HG03378 (cell line): ENCODE measurements at regions not wholly inside any gene's neighbourhood (a gene's known extent, or its start where the extent isn't known, plus 50 kb on each side); places are given as distances from the start of the nearest gene placed in this dataset.

Source experiments
- ATAC-seq: cut with Tn5 transposase; IDR thresholded peaks from one replicate; pipeline ENCODE4 v1.9.1; 2021; ENCODE audit warnings: mild to moderate bottlenecking, moderate library complexity; ENCODE audit not compliant: unreplicated experiment

DNA sequence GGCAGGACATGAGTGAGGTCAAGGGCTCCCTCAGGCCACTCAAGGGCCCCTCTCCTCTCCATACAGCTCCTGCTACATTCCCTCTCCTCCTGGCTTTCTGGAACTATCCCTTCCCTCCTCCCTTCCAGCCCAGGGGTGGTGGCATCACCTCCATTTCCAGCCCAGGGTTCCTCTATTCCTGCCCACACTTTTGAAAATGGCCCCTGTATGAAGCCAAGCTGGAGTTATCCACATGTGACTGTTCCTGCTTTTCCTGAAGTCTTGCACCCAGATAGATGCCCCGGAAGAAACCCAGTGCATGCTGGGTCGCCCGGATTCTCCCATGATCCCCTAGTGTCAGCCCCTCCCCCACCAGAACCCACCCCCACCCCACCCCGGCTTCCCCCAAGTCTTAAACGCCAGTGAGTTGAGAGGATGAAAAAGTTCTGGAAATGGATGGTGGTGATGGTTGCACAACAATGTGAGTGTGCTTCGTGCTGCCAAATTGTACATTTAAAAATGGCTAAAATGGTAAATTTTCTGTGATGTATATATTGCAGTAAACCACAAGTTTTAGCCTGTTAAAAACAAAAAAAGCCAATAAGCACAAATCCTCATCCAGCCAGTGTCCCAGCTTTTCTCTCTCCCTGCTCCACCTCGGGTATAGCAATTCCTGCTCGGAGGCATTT lies 136.9 kb downstream of the SCARB1 start:
- no peak for ATAC-seq

DNA sequence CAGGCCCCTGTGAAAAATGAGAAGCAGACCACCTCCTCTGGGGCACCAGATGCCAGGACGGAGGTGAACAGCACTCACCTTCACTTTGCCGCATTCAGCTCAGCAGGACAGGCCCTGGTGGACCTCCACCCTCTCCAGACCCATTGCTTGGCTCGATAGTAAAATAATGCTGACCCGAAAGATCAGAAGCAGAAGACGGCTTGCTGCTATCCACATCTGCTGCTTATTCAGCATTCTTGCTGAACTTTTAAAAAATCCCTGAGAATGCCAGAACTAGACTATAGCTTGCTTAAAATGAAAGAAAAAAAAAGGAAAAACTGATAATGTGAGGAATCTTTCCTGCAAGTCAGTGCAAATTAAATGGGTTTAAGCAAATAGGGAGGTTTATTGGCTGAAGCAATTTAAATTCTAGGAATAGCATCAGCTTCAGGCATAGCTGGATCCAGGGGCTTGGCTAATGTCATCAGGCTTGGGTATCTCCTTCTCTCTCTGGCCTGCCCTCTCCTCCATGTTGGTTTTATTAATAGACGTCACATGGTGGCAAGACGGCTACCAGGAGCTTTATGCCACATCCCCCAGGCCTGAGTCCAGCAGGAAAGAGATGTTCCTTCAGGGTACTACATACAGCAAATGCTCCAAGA lies 137.9 kb downstream of the SCARB1 start:
- ATAC-seq: no peak

DNA sequence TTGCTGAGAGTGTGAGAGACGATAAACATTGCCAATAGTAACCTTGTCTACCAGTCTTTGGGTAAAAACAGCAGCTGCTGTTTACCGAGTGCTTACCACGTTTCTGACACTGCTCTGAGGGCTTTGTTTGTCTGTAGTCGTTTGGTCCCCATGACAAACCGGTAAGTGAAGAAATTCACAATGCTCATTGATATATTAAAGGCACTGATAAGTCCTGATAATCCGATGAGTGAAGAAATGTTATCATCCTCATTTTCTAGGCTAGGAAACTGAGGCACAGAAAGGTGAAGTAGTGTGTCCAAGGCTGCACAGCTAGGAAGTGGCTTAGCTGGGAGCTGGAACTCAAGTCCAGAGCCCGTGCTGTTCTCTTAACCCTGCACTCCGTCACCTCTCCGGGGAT lies 138.6 kb downstream of the SCARB1 start:
- no peak for ATAC-seq

DNA sequence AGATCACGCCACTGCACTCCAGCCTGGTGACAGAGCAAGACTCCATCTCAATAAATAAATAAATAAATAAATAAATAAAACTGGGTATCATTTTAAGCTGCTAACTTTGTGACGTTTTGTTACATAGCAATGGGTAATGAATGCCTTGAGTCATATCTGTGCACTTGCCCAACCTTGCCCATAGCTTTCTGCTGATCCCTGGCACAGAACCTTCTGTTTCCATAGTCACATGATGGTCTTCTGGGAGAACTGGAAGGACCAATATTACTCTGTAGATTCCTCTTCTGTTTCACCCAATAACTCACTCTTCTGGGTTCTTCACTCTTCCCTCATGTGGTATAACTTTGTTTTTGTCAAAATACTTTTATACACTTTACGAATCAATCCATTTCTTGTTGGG lies 140.8 kb downstream of the SCARB1 start:
- no peak for ATAC-seq

DNA sequence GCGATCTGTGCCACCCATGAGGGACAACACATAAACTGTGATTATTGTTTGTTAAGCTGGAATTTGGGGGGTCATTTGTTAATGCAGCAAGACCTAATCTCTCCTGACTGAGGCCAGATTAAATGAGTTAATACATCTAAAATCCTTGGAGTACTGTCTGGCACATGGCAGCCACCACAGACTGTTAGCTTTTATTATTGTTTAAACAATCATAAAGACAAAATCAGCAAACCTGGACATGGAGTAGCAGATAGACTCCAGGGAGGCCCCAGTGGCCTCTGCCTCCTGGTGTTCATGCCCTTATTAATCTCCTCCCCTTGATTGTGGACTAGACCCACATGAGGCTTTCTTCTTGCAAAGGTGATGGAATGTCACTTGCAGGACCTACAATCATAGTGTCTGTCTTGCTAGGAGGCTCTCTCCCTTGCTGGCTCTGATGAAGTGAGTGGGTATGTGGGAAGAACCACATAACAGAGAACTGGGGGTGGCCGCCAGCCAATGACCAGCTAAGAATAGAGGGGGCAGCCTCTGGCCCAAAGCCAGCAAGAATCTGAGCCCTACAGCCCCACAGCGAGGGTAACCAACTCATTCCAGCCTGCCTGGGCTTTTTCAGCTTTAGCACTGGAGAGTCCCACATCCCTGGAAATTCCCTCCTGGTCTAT lies 142.0 kb downstream of the SCARB1 start:
- ATAC-seq: no peak

DNA sequence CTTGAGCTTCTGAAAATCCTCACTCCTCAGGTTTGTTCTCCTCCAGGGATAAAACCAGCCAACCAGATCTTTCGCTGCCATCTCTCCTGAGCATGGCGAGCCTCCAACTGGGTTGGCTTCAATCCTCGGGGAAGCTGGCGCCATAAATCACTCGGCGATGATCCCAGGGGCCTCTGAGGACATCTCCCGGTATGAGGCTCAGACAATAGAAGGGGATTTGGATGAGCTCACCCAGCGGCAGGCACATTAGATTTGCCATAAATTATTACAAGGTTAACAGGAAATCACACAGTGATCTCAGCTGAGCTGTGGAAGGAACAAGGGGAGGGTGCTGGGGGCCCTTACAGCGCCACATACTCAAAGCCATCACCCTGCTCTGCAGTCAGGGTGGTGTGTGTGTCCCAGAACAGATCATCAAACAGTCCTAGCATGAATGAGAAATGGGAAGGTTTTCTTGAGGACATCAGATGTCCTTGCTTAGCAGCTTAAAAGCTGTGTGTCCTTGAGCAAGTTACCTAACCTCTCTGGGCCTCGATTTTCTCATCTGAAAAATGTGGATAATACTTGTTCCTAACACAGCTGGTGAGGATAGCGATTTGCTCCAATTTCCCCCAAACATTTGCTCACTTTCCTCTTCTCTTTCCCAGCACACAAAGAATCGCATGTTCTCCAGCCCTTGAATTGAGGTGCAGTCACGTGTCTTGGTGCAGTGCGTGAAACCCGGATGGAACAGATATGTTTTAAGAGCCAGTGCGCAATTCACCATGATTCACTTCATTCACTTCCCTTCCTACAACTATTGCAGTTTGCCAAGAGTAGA lies 142.8 kb downstream of the SCARB1 start:
- no peak for ATAC-seq

DNA sequence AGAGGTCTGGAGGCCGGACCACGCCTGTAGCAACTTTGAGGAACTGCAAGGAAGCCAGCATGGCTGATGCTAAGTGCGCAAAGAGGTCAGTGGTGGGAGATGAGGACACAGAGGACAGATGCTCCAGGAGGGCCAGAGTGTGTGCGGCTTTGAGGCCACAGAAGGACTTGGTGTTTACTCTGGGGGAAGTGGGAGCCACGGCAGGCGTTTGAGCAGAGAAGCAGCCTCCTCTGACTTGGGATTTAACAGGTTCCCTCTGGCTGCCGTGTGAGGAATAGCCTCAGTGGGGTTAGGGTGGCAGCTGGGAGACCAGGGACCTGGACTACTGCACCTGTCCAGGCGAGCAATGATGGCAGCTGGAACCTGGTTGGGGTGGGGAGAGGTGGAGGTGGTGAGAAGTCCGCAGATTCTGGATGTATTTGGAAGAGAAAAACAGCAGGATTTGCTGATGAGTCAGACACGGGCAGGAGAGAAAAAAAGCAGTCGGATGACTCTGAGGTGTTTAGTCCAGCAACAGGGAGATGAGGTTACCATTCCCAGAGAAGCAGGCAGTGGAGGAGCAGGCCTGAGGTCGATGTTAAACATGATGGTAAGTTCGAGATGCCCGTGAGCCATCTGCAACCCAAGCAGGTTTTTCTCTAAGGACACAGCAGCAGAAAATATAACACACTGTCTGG lies 143.5 kb downstream of the SCARB1 start:
- no peak for ATAC-seq

DNA sequence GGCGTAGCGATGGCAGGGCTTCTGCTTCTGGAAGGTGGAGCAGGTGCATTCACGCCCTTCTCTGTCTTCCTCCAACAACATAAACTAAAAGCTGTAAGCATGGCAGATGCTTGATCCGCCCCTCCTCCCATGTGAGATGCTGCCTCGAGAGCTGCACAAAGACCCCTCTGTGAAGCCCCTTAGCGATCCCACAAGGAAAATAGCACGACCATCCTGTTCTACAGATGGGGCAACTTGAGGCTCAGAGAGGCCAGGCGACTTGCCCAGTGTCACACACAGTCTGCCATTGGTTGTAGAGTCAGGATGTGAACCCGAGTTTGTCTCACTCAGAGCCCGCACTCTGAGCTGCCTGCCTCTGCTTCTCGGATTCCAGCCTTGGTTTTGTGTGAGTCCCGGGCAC lies 144.4 kb downstream of the SCARB1 start:
- no peak for ATAC-seq

DNA sequence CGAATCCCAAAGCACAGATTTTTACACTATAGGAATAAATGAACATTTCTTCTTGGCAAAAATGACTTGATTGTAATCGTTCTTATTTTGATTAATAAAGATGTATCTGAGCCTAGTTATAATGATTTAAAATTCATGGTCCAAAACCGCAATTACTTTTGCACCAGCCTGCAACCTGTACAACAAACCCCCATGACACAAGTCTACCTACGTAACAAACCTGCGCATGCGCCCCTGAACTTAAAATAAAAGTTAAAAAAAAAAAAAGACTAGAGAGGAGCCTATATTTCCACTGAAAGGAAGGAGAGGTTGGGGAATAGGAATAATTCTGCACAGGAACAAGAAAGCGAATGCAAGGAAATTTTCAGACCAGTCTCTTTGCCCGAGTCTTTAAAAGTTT lies 145.2 kb downstream of the SCARB1 start:
- no peak for ATAC-seq

DNA sequence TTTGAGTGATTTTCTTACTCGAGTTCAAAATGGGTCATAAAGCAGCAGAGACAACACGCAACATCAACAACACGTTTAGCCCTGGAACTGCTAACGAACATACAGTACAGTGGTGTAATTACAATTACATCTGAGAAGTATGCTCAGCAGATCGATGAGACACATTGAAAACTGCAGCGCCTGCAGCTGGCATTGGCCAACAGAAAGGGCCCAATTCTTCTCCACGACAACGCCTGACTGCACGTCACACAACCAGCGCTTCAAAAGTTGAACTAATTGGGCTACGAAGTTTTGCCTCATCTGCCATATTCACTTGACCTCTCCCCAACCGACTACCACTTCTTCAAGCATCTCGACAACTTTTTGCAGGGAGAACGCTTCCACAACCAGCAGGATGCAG lies 145.6 kb downstream of the SCARB1 start:
- ATAC-seq: no peak

DNA sequence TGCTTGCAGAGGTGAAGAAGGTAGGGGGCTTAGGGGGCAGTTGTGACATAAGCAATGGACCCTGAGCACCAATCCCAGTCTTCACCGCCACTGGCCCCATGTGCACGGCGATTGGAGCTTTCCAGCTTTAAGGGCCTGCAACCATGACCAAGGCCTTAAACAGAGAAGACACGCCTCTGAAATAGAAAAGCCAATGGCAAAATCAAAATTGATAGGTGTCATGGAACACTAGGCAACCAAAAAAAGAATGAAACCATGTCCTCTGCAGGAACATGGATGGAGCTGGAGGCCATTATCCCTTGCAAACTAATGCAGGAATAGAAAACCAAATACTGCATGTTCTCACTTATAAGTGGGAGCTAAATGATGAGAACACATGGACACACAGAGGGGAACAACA lies 146.3 kb downstream of the SCARB1 start:
- ATAC-seq: no peak

DNA sequence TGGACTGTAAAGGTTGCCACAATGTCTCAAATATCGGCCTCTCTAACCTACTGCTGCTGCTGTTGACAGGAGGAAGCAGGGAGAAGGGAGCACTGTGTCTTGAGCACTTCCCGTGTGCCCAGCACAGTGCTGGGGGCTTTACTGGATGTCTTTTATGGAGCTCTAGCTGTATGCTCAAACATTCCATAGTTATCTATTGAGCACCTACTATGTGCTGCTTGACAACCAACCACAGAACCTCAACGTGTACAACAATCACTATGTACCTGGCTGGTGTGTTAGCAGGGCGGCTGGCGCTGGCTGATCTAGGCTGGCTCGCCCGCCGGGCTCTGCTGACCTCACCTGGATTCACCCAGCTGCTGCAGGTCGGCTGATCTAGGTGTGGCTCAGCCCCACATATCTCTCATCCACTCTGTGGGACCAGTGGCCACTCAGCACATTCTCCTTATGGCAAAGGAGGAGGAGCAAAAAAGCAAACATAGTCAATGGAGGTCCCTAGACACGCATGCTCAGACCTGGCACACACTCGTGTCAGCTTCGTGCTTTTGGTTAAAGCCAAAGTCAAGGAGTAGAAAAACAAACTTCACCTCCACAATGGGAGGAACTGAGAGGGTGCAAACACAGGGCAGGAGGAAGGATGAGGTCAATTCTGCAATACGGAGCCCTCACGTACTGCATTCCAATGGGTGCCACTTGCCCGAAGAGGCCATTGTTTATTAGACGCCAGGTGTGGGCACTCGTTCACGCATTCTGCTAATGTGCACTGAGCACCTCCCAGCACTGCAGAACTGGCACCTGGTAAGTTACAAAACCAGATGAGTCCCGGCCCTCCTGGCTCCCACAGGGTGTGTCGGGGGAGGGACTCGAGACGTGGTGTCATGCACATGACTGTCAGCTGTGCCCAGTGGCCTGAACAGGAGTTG lies 147.2 kb downstream of the SCARB1 start:
- no peak for ATAC-seq

DNA sequence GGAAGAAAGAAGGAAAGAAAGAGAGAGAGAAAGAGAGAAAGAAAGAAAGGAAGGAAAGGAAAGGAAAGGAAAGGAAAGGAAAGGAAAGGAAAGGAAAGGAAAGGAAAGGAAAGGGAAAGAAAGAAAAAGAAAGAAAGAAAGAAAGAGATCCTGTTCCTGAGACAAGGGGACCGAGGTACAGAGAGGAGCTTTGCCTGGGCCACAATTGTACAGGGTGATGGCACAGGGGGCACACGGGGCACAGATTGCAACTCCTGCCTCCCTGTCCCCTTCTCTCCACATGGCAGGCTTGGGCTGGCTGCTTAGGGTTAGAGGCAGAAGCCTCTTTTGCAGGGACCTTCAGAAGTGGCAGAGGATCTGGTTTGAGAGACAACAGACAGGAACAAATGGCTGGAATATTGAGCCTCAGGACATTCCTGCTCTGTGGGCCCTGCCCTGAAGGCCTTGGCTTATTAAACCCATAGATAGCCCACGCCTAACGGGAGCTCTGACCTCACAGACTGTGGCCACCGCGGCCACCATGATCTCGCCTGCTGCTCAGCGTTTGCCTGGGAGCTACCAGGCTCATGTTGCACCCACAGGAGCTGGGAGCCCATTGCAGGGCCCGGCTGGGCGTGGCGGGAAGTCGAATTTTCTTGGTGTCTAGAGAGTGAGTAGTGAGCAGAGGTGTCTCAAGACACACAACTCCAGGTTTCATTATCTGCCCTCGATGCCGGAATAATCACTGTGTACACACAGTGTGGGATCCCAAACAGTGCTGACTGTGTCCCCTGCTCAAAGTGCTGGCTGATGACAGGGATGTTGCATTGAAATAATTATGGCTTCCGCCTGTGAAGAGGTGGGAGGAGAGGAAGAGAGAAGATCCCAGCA lies 147.9 kb upstream of the NCOR2 start:
- no peak for ATAC-seq

DNA sequence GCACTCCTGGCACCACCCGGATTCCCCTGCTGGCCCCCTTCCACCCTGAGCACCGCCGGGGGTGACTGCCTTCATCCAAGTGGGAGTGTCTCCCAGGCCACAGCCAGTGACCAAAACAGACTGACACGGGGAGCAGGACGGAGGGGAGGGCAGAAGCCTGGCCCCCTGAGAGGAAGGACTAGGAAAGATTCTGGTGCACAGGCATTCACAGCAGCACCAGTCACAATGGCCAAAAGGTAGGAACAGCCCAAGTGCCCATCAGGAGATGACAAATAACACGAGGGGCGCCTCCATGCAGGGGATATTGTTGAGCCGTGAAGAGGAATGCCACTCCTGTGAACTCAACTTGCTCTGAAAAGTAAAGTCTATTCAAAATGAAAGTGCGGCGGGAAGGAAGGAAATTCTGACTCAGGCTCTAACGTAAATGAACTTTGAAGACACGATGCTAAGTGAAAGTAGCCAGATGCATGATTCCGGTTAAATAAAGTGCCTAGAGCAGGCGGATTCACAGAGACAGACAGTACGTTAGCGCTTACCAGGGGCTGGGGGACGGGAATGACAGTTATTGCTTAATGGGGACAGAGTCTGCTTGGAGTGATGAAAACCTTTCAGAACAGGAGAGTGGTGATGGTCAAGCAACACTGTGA lies 146.1 kb upstream of the NCOR2 start:
- peak; percentile 88 for ATAC-seq

DNA sequence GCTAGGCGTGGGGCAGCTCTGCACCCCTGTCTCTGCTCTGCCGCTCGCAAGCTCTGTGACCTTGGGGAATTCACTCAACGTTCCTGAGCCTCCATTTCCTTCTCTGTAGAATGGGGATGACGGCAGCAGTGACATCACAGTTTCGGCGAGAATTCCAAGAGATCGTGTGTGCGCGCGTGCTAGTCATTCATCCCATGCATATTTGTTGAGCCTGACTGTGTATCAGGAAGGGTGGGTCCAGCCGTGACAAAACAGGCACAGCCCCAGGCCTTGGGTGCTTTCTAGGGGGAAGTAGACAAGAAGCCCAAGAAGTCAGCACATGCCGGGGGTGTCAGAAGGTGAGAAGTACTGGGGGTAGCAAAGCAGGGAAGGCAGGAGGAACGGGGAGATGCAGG lies 145.6 kb upstream of the NCOR2 start:
- ATAC-seq: peak; percentile 13

DNA sequence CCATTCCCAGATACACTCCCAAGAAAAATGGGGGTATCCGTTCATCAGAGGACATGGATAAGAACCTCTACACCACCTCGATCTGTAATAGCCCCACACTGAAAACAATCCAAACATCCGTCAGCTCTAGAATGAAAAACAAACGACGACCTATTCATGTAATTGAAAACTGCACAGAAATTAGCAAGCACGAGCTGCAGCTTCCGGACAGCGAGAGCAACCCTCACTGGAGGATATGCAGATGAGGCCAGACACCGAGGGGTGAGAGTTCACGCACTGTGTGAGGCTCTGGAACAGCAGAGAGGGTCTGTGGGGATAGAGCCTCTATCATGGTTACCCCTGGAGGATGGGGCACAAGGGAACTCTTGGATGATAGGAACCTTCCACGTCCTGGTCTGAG lies 143.9 kb upstream of the NCOR2 start:
- ATAC-seq: no peak

DNA sequence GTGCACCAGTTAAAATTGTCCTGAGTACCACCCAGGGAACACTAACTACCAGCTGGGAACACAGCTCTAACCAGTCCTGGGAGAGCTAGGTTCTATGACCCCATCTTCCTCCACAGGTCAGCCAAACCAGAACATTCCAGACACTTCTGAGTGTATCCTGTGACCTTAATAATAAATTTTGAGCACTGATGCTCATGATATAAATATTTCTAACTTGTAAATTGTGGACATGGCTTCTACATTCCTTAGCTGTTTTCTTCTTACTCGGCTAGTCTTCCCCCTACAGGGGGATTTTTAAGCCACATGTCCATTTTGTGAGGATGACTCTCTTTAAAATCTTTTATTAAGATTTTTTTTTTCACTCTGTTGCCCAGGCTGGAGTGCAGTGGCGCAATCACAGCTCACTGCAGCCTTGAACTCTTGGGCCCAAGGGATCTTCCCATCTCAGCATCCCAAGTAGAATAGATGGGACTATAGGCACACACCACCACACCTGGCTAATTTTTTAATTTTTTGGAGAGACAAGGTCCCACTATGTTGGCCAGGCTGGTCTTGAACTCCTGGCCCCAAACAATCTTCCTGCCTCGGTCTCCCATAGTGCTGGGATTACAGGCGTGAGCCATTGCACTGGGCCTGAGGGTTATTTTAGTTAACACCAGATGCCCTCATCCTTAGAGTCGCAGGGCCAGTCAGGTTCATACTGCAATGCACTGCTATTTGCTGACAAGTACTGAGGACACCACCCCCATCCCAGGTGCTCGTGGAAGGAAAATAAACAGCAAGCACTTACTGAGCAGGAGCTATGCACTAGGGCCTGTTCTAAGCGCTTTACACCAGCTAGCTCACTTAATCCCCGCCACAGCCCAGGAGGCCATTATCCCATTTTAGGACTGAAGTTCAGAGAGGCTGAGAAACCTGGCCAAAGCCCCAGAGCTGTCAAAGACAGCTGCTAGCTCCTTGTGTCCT lies 142.6 kb upstream of the NCOR2 start:
- no peak for ATAC-seq
